ENCODE measurements at regions not wholly inside any gene's neighbourhood (a gene's known extent, or its start where the extent isn't known, plus 50 kb on each side); places are given as distances from the start of the nearest gene placed in this dataset.

GRCh38 chr16:73225983-73226382 lies 178.1 kb upstream of the ZFHX3 start:
- Histone ChIP-seq H3K9me3 (ENCODE audit: insufficient read depth in 2 of 2, low read depth in 1 of 2, low read length in 1 of 2) (no peaks in the 10 kb centered on the region), H3K14ac (ENCODE audit: insufficient read length) (no peak overlapping the region), H3K27ac (ENCODE audit: low read depth, low read length) (no peak overlapping the region), H2BK5ac (ENCODE audit: low read depth, low read length) (no peak overlapping the region), H3K18ac (ENCODE audit: extremely low read depth, low read length) (no peak overlapping the region), H3K9ac (replicated peaks in 1 of 4; ENCODE audit: extremely low read depth in 1 of 4, low read depth in 3 of 4, low read length in 3 of 4) (no peak overlapping the region), H3K56ac (replicated peaks; ENCODE audit: insufficient read length, low read depth, low read length) (no peak overlapping the region), H3K4me2 (ENCODE audit: insufficient read depth in 1 of 2, low read depth in 2 of 2, low read length in 2 of 2) (no peak overlapping the region), H3K27me3 (replicated peaks in 1 of 4; ENCODE audit: control insufficient read depth in 3 of 4, extremely low read depth in 1 of 4, insufficient read depth in 3 of 4, low read length in 3 of 4) (no peaks in the 10 kb centered on the region), H2AK5ac (ENCODE audit: low read depth, low read length) (no peak overlapping the region), H3K79me1 (ENCODE audit: low read depth, low read length) (no peaks in the 10 kb centered on the region), H3K4ac (replicated peaks; ENCODE audit: insufficient read length, low read depth, low read length) (no peak overlapping the region), H2BK120ac (replicated peaks; ENCODE audit: low read depth, low read length) (no peak overlapping the region), H3K4me1 (replicated peaks in 1 of 4; ENCODE audit: control insufficient read depth in 3 of 4, insufficient read depth in 4 of 4, low read length in 3 of 4) (no peaks in the 10 kb centered on the region), H4K8ac (ENCODE audit: extremely low read depth, insufficient read depth, low read length) (no peak overlapping the region), H3K4me3 (ENCODE audit: extremely low read depth in 1 of 4, insufficient read depth in 2 of 4, low read depth in 3 of 4, low read length in 4 of 4) (no peak overlapping the region), H4K20me1 (replicated peaks in 1 of 2; ENCODE audit: control insufficient read depth in 1 of 2, insufficient read depth in 2 of 2, low read length in 2 of 2) (no peaks in the 10 kb centered on the region), H3K23me2 (ENCODE audit: low read depth, low read length) (no peaks in the 10 kb centered on the region), H4K5ac (ENCODE audit: insufficient read length, low read depth, low read length) (no peak overlapping the region), H3K23ac (ENCODE audit: insufficient read length) (no peak overlapping the region), H3K36me3 (ENCODE audit: control insufficient read depth in 2 of 4, insufficient read depth in 4 of 4, low read length in 3 of 4) (no peaks in the 10 kb centered on the region), H2BK20ac (ENCODE audit: low read length) (no peak overlapping the region), H4K91ac (replicated peaks; ENCODE audit: insufficient read length, low read length) (no peak overlapping the region), H2BK15ac (ENCODE audit: low read length) (no peak overlapping the region), H3K79me2 (ENCODE audit: control insufficient read depth in 1 of 2, insufficient read depth in 2 of 2, low read length in 2 of 2) (no peaks in the 10 kb centered on the region), H2AFZ (ENCODE audit: low read length) (no peak overlapping the region), H2BK12ac (ENCODE audit: low read depth, low read length) (no peak overlapping the region)
- POLR2A ChIA-PET (ENCODE audit: partially characterized antibody), result no interaction called here
- no peak for DNase-seq (ENCODE audit: low read depth in 1 of 2, low spot score in 2 of 2)
- WGBS, 2 experiments (ENCODE audit: extremely low coverage in 1 of 2, insufficient coverage in 1 of 2, insufficient read length in 1 of 2, insufficient replicate concordance in 2 of 2, low coverage in 1 of 2, low lambda C conversion rate in 2 of 2, missing lambda C conversion rate in 1 of 2), result 87% methylated on average over 5 of the region's 5 CpGs; no CpG with 5 or more reads in 1 of the 2 experiments
- no peak for TF ChIP-seq SP1 (IDR thresholded peaks at IDR 0.05; ENCODE audit: low read depth, low read length)
- TF ChIP-seq NRF1 (IDR thresholded peaks at IDR 0.05; ENCODE audit: low read depth, low read length), result no peak
- no peak for TF ChIP-seq SP4 (IDR thresholded peaks at IDR 0.05; ENCODE audit: low read length)
- no peak for TF ChIP-seq NANOG (IDR thresholded peaks at IDR 0.05; ENCODE audit: insufficient read depth, low read depth, low read length, poor library complexity, severe bottlenecking)
- no peak for TF ChIP-seq E2F6 (IDR thresholded peaks at IDR 0.05)
- TF ChIP-seq CTBP2 (IDR thresholded peaks at IDR 0.05; ENCODE audit: borderline replicate concordance, insufficient read depth, insufficient read length, low read length), result no peak
- TF ChIP-seq TAF7 (optimal IDR thresholded peaks at IDR 0.05; ENCODE audit: borderline replicate concordance, low read depth, low read length), result no peak
- no peak for TF ChIP-seq JUN (IDR thresholded peaks at IDR 0.05; ENCODE audit: low read depth, low read length)
- TF ChIP-seq EGR1 (IDR thresholded peaks at IDR 0.05; ENCODE audit: borderline replicate concordance, low read depth, low read length), result no peak
- TF ChIP-seq BCL11A (IDR thresholded peaks at IDR 0.05; ENCODE audit: low read depth in 2 of 2, low read length in 2 of 2), result no peak
- TF ChIP-seq TCF12 (IDR thresholded peaks at IDR 0.05; ENCODE audit: low read depth, low read length), result no peak
- TF ChIP-seq EZH2 (IDR thresholded peaks at IDR 0.05; ENCODE audit: low read depth, low read length, severe bottlenecking), result no peak
- CTCF ChIA-PET (ENCODE audit: partially characterized antibody), result interaction anchor here (0.8 to 3.1 kb wide), 4 partner anchors 9 to 34 kb away, joined by 3 to 24 read pairs (median 4); no protein-coding TSS in a partner anchor
- no peak for FAIRE-seq

Measured in H1 (cell line).